ENCODE measurements at regions not wholly inside any gene's neighbourhood (a gene's known extent, or its start where the extent isn't known, plus 50 kb on each side); places are given as distances from the start of the nearest gene placed in this dataset.

DNA sequence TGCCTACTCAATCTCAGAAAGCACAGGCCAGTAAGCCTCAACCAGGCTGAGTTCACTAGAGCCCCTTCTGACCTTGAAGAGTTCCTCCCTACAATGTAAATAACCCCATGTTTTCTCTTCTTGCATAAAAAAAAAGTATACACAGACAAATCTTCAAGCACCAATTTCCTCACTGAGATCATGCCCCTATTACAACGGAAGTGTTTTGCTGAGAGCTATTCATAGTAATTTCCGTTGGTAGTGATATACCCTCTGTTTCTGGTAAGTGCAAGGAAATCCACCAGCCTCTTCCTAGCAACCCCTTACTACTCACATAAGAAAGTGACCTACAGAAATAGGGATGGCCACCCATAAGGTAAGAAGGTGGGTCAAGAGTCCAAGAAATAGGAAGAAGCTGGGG, 76.4 kb upstream of the TARS1 start:
- DNase-seq (ENCODE audit: low spot score) (no peak), FAIRE-seq (no peak), ATAC-seq (no peak)
- Histone ChIP-seq H3K79me2 (ENCODE audit: insufficient read depth, low read length) (no peaks in the 10 kb centered on the region), H4K20me1 (ENCODE audit: insufficient read depth, low read length) (no peaks in the 10 kb centered on the region), H3K9ac (ENCODE audit: insufficient read depth, low read depth, low read length) (no peak overlapping the region), H3K27ac (ENCODE audit: extremely low read length, insufficient read depth, low read length) (no peak overlapping the region), H3K9me3 (ENCODE audit: low read length) (no peaks in the 10 kb centered on the region), H3K27me3 (ENCODE audit: control insufficient read depth in 1 of 2, insufficient read depth in 2 of 2, low read length in 2 of 2) (no peaks in the 10 kb centered on the region), H3K4me1 (ENCODE audit: insufficient read depth, low read length) (no peaks in the 10 kb centered on the region), H2AFZ (ENCODE audit: low read length) (no peak overlapping the region), H3K4me2 (ENCODE audit: low read depth, low read length) (no peak overlapping the region), H3K36me3 (replicated peaks in 1 of 2; ENCODE audit: control insufficient read depth in 1 of 2, insufficient read depth in 2 of 2, low read length in 2 of 2) (no peaks in the 10 kb centered on the region), H3K4me3 (replicated peaks in 1 of 3; ENCODE audit: insufficient read depth in 1 of 3, low read depth in 2 of 3, low read length in 3 of 3) (no peak overlapping the region)
- WGBS (ENCODE audit: low lambda C conversion rate): 28% methylated on average over 2 of the region's 2 CpGs
- POLR2A ChIA-PET: no interaction called here
- no TSS peak for BruUV-seq (replicated peaks)
- intact Hi-C loops (cut with micrococcal nuclease; ENCODE audit: unreplicated experiment): no loop called here
- TF ChIP-seq ZNF841 (CRISPR knock-in tag; IDR thresholded peaks at IDR 0.05; ENCODE audit: borderline replicate concordance): no peak
- no peak for TF ChIP-seq CBX5 (CRISPR knock-in tag; IDR thresholded peaks at IDR 0.05; ENCODE audit: borderline replicate concordance)
- in situ Hi-C loops (cut with HindIII; ENCODE audit: extremely low pct_ligation_motif_present, low pct_unique_long_range_greater_than_20kb): no loop called here
- CTCF ChIA-PET (ENCODE audit: low intra/inter-chr PET ratio, low total read pairs): no interaction called here

DNA sequence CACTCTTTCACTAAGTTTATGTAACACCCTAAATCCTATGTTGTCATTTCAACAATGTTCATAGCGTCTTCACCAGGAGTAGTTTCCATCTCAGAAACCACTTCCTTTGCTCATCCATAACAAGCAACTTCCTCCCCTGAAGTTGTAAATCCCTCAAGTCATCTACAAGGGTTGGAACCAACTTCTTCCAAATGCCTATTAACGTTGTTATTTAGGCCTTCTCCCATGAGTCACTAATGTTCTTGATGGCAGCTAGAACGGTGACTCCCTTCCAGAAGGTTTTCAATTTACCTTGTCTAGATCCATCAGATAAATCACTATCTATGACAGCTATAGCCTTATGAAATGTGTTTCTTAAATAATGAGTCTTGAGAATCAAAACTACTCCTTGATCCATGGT, 73.3 kb upstream of the TARS1 start:
- Histone ChIP-seq H3K9ac (ENCODE audit: insufficient read depth, low read depth, low read length) (no peak overlapping the region), H3K9me3 (ENCODE audit: low read length) (no peaks in the 10 kb centered on the region), H2AFZ (ENCODE audit: low read length) (no peak overlapping the region), H3K4me2 (ENCODE audit: low read depth, low read length) (no peak overlapping the region), H3K27ac (ENCODE audit: extremely low read length, insufficient read depth, low read length) (no peak overlapping the region), H4K20me1 (ENCODE audit: insufficient read depth, low read length) (no peaks in the 10 kb centered on the region), H3K79me2 (ENCODE audit: insufficient read depth, low read length) (no peaks in the 10 kb centered on the region), H3K27me3 (ENCODE audit: control insufficient read depth in 1 of 2, insufficient read depth in 2 of 2, low read length in 2 of 2) (no peaks in the 10 kb centered on the region), H3K36me3 (replicated peaks in 1 of 2; ENCODE audit: control insufficient read depth in 1 of 2, insufficient read depth in 2 of 2, low read length in 2 of 2) (no peaks in the 10 kb centered on the region), H3K4me1 (ENCODE audit: insufficient read depth, low read length) (no peaks in the 10 kb centered on the region), H3K4me3 (replicated peaks in 1 of 3; ENCODE audit: insufficient read depth in 1 of 3, low read depth in 2 of 3, low read length in 3 of 3) (no peak overlapping the region)
- POLR2A ChIA-PET: no interaction called here
- FAIRE-seq (no peak), DNase-seq (ENCODE audit: low spot score) (no peak), ATAC-seq (no peak)
- BruUV-seq (replicated peaks): no TSS peak
- in situ Hi-C loops (cut with HindIII; ENCODE audit: extremely low pct_ligation_motif_present, low pct_unique_long_range_greater_than_20kb): no loop called here
- CTCF ChIA-PET (ENCODE audit: low intra/inter-chr PET ratio, low total read pairs): no interaction called here
- WGBS (ENCODE audit: low lambda C conversion rate): 16% methylated on average over 3 of the region's 3 CpGs
- TF ChIP-seq, protein P1, sequence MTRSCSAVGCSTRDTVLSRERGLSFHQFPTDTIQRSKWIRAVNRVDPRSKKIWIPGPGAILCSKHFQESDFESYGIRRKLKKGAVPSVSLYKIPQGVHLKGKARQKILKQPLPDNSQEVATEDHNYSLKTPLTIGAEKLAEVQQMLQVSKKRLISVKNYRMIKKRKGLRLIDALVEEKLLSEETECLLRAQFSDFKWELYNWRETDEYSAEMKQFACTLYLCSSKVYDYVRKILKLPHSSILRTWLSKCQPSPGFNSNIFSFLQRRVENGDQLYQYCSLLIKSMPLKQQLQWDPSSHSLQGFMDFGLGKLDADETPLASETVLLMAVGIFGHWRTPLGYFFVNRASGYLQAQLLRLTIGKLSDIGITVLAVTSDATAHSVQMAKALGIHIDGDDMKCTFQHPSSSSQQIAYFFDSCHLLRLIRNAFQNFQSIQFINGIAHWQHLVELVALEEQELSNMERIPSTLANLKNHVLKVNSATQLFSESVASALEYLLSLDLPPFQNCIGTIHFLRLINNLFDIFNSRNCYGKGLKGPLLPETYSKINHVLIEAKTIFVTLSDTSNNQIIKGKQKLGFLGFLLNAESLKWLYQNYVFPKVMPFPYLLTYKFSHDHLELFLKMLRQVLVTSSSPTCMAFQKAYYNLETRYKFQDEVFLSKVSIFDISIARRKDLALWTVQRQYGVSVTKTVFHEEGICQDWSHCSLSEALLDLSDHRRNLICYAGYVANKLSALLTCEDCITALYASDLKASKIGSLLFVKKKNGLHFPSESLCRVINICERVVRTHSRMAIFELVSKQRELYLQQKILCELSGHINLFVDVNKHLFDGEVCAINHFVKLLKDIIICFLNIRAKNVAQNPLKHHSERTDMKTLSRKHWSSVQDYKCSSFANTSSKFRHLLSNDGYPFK (CRISPR knock-in tag; IDR thresholded peaks at IDR 0.05; ENCODE audit: borderline replicate concordance): no peak
- intact Hi-C loops (cut with micrococcal nuclease; ENCODE audit: unreplicated experiment): no loop called here
